ENCODE measurements at regions not wholly inside any gene's neighbourhood (a gene's known extent, or its start where the extent isn't known, plus 50 kb on each side); places are given as distances from the start of the nearest gene placed in this dataset.

GRCh38 chr2:145422576-145422975 is 902.7 kb upstream of the ZEB2 start:
- no peak for DNase-seq (ENCODE audit: unreplicated experiment)
- no peak overlapping the region for H3K4me3 Mint-ChIP-seq (ENCODE audit: unreplicated experiment)
- H3K27ac Mint-ChIP-seq (ENCODE audit: low read depth, unreplicated experiment), result no peak overlapping the region
- peaks cover 23% of the 10 kb centered on the region for H3K9me3 Mint-ChIP-seq (ENCODE audit: unreplicated experiment)
- CTCF ChIA-PET, result no interaction called here
- H3K27me3 Mint-ChIP-seq (ENCODE audit: insufficient read depth, unreplicated experiment), result no peaks in the 10 kb centered on the region
- intact Hi-C loops (cut with micrococcal nuclease), result no loop called here
- no peak for TF ChIP-seq CTCF (IDR thresholded peaks at IDR 0.05; ENCODE audit: unreplicated experiment)
- BruUV-seq (replicated peaks), result no TSS peak
- POLR2A ChIA-PET, result interaction anchor here (0.6 to 0.7 kb wide), 2 partner anchors 29 to 134 kb away, joined by 3 read pairs; no protein-coding TSS in a partner anchor
- H3K4me1 Mint-ChIP-seq (ENCODE audit: insufficient read depth, unreplicated experiment), result no peaks in the 10 kb centered on the region
- no peaks in the 10 kb centered on the region for H3K36me3 Mint-ChIP-seq (ENCODE audit: insufficient read depth, unreplicated experiment)

- ChIA-PET POLR2A (no interaction called here), CTCF (no interaction called here)
- H3K4me1 Mint-ChIP-seq (ENCODE audit: insufficient read depth, unreplicated experiment), result no peaks in the 10 kb centered on the region
- H3K27me3 Mint-ChIP-seq (ENCODE audit: insufficient read depth, unreplicated experiment), result no peaks in the 10 kb centered on the region
- H3K9me3 Mint-ChIP-seq (ENCODE audit: unreplicated experiment), result peaks cover 23% of the 10 kb centered on the region
- no peak for DNase-seq (ENCODE audit: unreplicated experiment)
- no peak overlapping the region for H3K27ac Mint-ChIP-seq (ENCODE audit: low read depth, unreplicated experiment)
- BruUV-seq (replicated peaks), result no TSS peak
- TF ChIP-seq CTCF (IDR thresholded peaks at IDR 0.05; ENCODE audit: unreplicated experiment), result no peak
- H3K4me3 Mint-ChIP-seq (ENCODE audit: unreplicated experiment), result no peak overlapping the region
- intact Hi-C loops (cut with micrococcal nuclease), result no loop called here
- H3K36me3 Mint-ChIP-seq (ENCODE audit: insufficient read depth, unreplicated experiment), result no peaks in the 10 kb centered on the region
These were observed 901.9 kb upstream of the ZEB2 start for GRCh38 chr2:145421841-145422240.

DNA sequence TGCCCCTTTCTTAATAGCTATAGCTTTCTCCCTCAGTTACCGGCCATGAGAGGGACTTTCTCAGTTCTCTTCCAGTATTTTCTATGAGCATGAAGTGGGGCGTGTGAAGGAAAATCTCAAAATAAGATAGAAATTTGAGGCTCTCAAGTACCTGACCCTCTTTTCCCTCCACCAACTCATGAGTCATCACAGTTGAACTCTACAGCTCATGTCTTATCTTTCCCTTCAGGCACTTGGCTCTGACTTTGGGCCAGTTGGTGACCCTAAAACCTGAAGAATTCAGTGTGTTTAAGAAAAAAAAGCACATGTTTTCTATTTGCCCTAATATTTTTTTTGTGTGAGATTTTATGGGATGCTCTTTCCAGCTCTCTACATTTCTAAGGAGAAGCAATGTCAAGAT is 896.7 kb upstream of the ZEB2 start:
- no peak overlapping the region for H3K4me3 Mint-ChIP-seq (ENCODE audit: unreplicated experiment)
- ChIA-PET CTCF (interaction anchor here (0.6 kb wide), 1 partner anchor 180 kb away, joined by 4 read pairs; no protein-coding TSS in a partner anchor), POLR2A (no interaction called here)
- intact Hi-C loops (cut with micrococcal nuclease), result no loop called here
- no peaks in the 10 kb centered on the region for H3K36me3 Mint-ChIP-seq (ENCODE audit: insufficient read depth, unreplicated experiment)
- no peak for DNase-seq (ENCODE audit: unreplicated experiment)
- no peak overlapping the region for H3K27ac Mint-ChIP-seq (ENCODE audit: low read depth, unreplicated experiment)
- TF ChIP-seq CTCF (IDR thresholded peaks at IDR 0.05; ENCODE audit: unreplicated experiment), result no peak
- no TSS peak for BruUV-seq (replicated peaks)
- H3K4me1 Mint-ChIP-seq (ENCODE audit: insufficient read depth, unreplicated experiment), result no peaks in the 10 kb centered on the region
- H3K27me3 Mint-ChIP-seq (ENCODE audit: insufficient read depth, unreplicated experiment), result no peaks in the 10 kb centered on the region
- peaks cover 33% of the 10 kb centered on the region for H3K9me3 Mint-ChIP-seq (ENCODE audit: unreplicated experiment)

- H3K36me3 Mint-ChIP-seq (ENCODE audit: insufficient read depth, unreplicated experiment), result no peaks in the 10 kb centered on the region
- H3K4me3 Mint-ChIP-seq (ENCODE audit: unreplicated experiment), result no peak overlapping the region
- intact Hi-C loops (cut with micrococcal nuclease), result no loop called here
- ChIA-PET CTCF (no interaction called here), POLR2A (no interaction called here)
- H3K27ac Mint-ChIP-seq (ENCODE audit: low read depth, unreplicated experiment), result no peak overlapping the region
- no peaks in the 10 kb centered on the region for H3K4me1 Mint-ChIP-seq (ENCODE audit: insufficient read depth, unreplicated experiment)
- no TSS peak for BruUV-seq (replicated peaks)
- no peaks in the 10 kb centered on the region for H3K27me3 Mint-ChIP-seq (ENCODE audit: insufficient read depth, unreplicated experiment)
- peaks cover 24% of the 10 kb centered on the region for H3K9me3 Mint-ChIP-seq (ENCODE audit: unreplicated experiment)
- no peak for TF ChIP-seq CTCF (IDR thresholded peaks at IDR 0.05; ENCODE audit: unreplicated experiment)
- no peak for DNase-seq (ENCODE audit: unreplicated experiment)
These were observed 895.2 kb upstream of the ZEB2 start for GRCh38 chr2:145415151-145415550.

Measured in MCF 10A (cell line).